ENCODE measurements at regions not wholly inside any gene's neighbourhood (a gene's known extent, or its start where the extent isn't known, plus 50 kb on each side); places are given as distances from the start of the nearest gene placed in this dataset.
"Not testable (repeated sequence)": the region's sequence is repeated elsewhere in the genome, so short reads cannot be mapped to it uniquely, and the experiment has no call there.

DNA sequence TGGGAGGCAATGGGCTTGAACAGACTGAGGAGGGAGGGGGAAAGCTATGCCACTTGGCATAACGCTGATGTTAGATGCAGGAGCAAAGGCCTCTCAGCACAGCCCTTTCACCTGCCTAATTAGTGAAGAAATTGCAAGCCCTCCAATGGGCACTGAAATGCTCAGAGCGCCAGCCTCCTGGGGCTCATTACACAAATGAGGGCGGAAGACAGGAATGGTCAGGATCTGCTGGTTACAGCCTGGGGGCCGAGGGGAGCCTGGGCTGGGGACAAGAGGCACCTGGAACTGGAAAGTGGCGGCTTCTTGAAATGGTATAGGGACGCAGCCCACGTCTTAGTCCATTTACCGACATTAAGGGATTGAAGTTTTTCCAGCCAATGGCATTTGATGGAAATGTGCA lies 50.2 kb upstream of the PLET1 start:
- in situ Hi-C loops (cut with HindIII; ENCODE audit: low sequenced_read_pairs) = no loop called here

DNA sequence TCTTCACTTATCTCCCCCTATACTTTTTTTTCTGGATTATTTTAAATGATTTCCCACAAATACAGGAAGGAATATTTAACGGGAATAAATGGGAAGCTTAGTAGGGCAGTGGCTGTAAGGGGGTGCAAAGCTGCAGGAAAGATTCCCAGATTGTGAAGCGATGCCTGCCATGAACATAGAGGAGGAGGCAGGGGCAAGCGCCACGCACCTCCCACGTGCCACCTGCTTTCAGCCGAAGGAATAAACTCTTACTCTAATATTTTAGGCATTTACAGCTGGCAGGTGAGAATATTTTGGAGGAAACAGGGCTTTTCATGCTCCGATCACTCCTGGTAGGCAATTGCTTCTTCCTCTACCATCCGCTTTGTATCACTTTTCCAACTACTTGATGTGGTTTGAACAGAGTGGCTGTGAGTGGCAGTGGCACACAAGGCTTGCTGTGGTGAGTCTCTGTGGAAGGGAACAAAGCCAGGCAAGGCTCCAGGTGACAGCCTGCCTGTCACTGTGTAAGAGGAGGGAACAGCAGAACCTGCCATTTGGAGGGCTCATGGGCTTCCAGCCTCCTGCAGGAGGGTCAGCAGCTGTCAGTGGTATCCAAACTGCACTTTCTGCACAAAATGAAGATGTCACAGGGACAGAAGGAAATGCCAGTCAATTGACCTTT lies 54.5 kb upstream of the PLET1 start:
- in situ Hi-C loops (cut with HindIII; ENCODE audit: low sequenced_read_pairs) = no loop called here

DNA sequence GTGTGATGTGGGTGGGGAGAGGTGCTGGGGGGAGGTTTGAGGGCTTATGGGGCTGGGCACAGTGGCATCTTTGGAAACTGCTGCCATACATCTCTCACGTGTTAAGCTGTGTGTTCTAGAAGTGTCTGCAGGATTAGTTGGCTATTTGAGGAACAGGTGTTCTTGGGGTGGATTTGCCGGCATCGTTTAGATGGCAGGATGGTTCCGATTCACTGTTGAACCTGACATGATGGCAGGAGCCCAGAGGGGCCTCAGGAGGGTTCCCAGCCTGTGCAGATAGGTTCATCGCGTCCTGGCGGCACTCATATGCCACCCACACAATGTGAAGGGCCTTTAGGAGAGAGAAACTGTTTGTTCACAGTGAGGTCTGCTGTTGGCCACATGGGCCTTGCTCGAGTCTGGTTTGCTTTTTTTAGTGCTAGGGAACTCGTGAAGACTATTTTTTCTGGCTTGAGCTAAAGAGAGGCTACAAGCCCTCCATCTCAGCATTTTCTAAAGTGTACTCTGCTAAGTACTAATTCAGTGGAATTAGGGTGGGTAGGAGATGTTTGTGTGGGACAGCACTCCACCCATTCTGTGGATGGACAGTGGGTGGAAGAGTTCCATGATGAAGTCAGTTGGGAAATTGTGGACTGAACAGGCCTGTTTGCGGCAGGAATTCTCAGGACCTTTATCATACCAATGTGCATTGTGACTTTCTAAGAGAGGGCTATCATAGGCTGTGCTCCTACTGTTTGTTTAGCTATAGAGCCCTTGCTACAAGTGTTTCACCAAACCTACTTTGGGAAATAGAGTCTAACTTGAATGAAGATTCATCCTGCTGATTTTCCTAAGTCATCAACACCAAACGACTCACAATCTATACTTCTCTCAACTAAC lies 55.4 kb upstream of the PLET1 start:
- in situ Hi-C loops (cut with HindIII; ENCODE audit: low sequenced_read_pairs) = no loop called here

DNA sequence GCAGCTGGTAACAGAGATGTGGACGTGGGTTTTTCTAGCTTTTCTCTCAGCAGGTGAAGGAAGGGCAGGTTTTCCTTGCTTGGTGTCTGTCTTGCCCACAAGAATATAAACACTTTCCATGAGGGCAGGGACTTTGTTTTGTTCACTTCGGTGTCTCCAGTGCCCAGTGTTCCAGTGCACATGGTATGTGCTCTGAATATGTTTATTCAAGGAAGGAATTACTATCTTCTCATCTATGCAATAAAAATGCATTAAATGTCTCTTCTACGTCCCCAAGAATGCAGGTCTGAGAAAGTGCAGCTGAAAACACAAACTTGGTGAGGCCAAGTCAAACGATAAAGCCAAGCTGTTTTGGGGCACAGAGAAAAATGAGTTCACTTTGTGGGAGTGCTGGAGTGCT lies 56.3 kb upstream of the PLET1 start:
- in situ Hi-C loops (cut with HindIII; ENCODE audit: low sequenced_read_pairs) = no loop called here

DNA sequence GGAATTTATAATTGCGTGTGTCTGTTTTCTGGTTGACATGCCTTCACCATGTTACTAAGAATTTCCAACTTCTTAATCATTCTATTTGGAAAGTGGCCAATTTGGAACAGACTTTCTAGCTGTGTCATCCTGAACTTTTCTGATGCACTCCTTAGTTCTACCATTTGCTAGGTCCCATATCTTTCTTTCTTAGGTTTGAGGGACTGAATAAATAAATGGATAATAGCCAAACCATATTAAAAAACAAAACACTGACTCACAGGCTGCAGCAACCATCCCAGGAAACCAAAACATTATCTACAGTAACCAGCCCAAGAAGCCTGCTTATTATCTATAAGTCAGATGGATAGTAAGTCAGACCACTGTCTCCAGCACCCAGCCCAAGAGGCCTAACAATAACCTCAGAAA lies 57.5 kb upstream of the PLET1 start:
- in situ Hi-C loops (cut with HindIII; ENCODE audit: low sequenced_read_pairs) = no loop called here

DNA sequence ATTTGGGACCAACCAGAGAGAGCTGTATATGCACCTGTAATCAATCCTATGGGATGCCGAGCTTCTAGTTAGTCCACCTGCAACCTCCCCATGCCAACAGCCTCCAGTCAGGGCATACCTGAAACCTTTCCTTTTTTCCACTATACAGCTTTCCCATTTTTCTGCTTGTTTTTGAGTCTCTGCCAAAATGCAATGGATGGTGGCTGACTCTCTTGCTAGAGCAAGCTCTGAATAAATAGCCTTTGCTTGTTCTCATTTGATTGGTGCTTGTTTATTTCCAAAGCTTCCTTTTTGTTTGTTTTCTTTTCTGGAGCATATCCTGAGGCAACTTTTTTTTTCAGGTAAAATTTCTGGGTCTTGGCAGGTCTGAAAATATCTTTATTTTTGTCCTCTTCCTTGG lies 58.0 kb upstream of the PLET1 start:
- in situ Hi-C loops (cut with HindIII; ENCODE audit: low sequenced_read_pairs) = no loop called here

DNA sequence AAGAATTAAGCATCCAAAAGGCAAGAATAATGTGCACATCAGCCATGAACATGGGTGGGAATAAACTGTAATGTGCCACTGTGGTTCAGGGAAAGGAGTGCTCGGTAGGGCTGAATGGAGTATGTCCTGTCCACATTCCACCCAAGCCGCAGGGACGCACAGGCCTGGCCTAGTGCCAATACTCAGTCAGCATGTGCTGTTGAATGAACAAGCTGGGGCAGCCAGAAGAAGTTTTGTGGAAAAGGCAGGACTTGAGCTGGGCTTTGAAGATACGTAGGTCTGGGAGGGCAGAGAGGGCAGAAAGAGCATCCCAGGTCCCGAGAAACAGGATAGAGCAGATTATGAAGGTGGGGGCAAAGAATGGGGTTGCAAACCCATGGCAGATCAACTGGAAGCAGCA lies 60.0 kb upstream of the PLET1 start:
- in situ Hi-C loops (cut with HindIII; ENCODE audit: low sequenced_read_pairs) = no loop called here

DNA sequence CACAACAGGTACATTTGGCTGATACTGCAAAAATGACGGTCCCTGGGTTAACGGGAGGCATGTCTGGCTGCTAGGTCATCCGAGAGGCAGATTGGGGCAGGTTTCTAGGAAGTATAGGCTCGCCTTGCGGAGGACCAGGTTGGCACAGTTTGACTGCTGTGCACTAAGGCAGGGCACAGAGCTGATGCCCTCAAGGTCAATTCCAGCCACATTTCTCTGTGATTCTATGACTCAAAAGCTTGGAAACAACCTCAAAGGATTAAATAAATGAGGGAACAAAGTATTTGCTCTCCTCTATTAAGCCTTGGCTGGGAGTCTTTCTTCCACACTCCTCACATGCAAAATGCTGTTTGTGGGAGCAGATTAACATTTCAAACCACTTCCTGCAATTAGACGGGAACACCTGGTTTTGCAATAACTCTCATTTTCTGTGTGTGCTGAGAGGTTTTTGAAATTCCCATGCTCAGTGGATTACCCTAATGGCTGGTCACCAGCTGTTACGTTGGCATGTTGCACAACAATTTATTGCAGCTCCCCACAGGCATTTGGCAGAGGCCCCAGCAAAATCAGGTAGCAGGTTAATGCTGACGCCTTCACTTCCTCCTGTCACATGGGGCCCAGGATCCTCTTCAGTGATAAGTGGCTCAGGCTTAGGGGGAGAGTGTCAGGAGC lies 61.0 kb upstream of the PLET1 start:
- in situ Hi-C loops (cut with HindIII; ENCODE audit: low sequenced_read_pairs) = no loop called here

DNA sequence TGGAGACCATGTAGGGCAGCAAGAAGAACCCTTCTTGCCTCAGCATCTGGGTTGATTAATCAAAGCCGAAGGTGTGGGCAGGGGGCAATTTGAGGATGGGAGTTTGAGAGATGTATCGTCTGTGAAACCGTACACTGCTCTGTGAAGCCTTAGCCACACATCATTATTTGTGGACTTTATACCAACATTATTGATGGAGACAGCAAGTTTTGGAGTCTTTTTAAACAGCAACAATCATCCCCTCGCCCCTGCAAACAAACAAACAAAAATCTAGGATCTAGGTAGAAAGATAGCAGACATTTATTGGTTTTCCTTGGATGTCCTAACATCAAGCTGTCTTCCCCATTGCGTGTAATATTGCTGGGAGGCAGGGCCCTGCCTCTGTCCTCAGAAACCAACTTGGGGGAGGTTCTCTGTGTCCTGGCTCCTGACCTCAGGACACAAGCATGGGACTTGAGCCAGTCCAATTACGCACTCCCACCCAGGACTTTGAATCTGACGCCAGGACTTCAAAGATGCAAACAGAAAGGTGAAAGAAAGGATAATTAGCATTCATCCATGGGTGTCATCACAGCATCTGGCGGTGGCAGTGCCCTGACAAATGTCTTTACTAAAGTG lies 61.6 kb upstream of the PLET1 start:
- in situ Hi-C loops (cut with HindIII; ENCODE audit: low sequenced_read_pairs) = no loop called here

DNA sequence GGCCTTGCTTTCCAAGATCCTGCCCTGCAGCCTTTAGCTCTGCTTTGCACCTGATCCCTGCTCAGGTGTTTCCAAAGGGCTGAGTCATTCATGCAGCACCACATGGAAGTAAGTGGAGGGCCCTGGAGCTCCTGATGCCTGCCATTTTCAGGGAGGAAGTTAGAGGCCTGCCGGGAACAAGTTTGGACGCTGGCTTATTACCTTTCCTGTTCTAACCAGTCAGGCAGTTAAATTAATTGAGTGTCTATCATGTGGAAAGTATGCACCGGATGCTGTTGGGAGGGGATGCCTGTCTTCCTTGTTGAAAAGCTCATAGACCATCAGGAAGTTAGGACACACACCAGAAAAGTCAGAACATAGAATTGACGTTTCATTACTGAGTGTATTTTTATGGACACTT lies 73.7 kb upstream of the PLET1 start:
- in situ Hi-C loops (cut with HindIII; ENCODE audit: low sequenced_read_pairs) = no loop called here

DNA sequence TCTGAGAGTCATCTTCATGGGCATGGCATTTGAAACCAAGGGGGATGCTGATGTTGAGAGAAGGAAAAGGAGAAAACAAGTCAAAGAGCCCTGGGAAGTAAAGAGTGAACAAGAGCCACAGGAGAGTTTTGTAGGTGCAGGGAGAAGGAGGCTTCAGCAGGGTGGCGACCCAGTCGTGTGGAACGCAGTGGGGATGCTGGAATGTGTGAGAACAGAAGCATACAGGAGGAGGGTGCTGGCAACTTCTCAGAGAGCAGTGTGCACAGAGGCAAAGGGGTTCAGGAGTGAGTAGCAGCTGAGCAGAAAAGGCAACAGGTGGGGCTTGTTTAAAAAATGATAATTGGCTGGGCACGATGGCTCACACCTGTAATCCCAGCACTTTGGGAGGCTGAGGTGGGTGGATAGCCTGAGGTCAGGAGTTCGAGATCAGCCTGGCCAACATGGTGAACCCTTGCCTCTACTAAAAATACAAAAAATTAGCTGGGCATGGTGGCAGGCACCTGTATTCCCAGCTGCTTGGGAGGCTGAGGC lies 75.8 kb upstream of the PLET1 start:
- in situ Hi-C loops (cut with HindIII; ENCODE audit: low sequenced_read_pairs) = no loop called here

DNA sequence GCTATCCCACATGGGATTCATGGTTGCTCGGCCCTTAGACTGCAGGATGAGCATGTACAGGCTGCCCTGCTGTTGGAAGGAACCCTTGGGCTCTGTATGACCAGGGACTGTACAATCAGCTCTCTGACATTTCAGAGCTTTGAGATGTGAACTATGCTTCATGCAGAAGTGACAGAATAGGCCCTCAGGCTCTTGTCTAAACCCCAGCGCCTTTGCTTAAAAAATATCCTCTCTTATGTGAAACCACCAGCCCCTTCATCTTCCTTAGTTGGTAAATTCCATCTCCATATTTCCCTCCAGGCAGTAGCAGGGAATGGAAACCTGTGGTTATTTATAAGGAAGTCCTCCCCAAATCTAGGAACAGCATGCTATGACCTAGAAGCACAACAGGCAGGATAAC lies 78.9 kb upstream of the PLET1 start:
- in situ Hi-C loops (cut with HindIII; ENCODE audit: low sequenced_read_pairs) = no loop called here

DNA sequence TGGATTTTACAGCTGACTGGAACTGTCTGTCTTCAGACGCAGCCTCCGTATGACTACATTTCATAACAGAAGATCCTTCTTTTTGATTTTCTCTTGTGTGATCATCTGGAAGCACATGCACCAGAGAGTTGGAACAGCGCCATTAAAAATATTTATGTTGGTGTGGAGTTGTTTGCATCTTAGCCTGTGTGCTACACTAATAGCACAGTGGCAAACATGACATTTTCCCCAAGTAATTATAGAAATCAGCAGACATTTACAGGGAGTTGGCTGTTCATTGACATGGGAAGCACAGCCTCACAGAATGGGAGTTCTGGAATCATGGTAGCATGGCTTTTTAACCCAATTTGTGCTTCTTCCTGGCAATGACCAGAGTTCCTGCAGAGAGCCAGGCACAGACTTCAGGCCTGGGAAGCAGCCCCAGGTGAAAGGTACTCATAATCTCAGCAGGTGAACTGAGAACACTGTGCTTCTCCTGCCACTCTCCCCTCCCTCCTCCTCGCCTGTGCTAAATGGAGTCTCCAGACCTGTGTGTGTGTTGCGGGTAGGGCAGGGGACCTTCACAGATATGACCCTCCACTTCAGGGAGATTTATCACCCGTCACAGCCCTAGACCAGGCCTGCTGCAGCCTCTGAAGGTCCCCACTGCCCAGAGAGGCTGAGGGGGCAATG lies 82.8 kb upstream of the PLET1 start:
- in situ Hi-C loops (cut with HindIII; ENCODE audit: low sequenced_read_pairs) = no loop called here

DNA sequence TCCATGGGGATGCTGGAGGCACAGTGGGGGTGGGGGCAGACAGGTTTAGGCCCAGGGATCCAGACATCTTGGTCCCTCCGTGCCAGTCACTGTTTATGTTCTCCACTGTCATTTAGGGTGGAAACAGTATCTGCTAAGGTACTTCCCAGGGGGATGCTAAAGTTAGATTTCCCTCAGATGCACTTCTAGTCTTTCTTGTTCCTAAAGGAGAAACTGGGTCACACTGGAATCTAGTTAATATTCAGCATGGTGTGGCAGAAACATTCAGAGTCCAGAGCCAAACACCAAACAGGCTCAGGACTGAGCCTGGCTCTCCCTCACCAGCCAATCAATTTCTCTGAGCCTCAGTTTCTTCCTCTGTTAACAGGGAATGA lies 83.4 kb upstream of the PLET1 start:
- in situ Hi-C loops (cut with HindIII; ENCODE audit: low sequenced_read_pairs) = no loop called here

DNA sequence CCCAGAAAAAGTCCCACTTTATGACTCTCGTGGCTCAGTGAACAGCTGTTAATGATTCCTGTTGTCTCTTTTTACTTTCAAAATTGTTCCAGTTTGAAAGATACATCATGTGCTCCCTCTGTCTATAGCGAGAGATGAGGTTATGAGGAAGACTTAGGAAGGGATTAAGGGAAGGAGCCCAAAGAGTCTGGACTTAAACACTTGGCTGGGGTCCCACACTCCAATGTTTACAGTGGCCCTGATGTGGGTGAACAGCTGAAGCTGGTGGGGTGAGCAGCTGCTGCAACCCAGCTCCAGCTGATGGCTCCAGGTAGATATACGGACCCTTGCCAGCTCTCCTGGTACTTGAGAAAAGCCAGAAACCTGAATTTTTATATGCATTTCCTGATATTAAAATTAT lies 84.5 kb upstream of the PLET1 start:
- in situ Hi-C loops (cut with HindIII; ENCODE audit: low sequenced_read_pairs) = no loop called here

DNA sequence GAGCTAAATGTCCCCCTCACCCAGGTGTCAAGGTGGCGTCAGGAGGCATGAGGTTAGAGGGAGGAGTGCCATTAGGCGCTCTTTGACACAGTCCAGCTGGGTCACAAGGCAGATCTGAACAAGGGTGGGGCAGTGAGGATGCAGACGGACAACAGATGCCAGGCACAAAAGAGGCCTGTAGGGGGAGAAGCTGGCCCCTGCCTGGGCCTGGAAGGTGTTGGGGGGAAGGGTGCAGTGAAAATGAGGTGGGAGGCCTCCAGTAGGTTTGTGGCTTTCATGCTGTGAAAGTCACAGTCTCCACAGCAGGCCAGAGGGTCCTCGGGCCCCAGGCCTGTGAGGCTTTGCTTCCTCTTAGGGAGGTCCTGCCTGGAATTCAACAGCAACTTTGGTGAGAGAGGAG lies 85.0 kb upstream of the PLET1 start:
- in situ Hi-C loops (cut with HindIII; ENCODE audit: low sequenced_read_pairs) = no loop called here

DNA sequence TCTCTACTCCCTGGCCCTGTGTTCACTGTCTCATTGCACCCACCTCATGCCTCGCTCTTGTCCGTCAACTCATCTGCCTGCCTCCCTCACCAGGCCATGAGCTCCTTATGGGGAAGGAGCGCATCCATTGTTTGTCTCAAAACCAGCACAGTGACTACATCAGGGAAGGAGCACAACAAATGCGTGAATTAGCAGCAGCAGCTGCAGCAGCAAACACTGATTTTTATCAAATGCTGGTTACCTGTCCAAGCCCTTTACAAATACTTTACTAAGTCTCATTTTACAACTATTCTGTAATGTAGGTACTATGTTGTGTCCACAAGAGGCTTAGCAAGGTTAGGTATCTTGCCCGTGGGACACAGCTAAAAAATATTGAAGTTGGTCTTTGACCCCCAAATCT lies 85.9 kb upstream of the PLET1 start:
- in situ Hi-C loops (cut with HindIII; ENCODE audit: low sequenced_read_pairs) = no loop called here

DNA sequence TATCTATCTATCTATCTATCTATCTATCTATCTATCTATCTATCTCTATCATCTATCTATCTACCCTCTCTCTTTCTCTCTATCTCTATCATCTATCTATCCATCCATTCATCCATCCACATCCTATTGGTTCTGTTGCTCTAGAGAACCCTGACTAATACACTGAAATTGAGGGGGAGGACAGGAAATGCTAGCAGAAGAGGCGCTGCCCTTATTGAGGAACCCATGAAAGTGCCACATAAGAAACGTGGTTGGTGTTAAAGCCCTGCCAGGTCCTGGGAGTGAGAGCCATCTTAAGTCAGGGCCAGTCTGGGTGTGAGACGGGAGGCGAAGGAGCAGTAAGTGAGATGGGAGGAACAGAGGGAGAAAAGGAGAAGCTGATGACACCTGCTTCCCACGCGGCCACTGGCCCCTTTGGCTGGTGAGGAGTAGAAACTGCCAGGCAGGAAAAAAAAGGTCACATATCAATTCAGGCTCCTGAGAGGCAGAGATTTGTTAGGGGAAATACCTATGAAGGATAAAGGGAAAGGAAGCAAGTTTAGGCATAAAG lies 87.9 kb upstream of the PLET1 start:
- in situ Hi-C loops (cut with HindIII; ENCODE audit: low sequenced_read_pairs) = no loop called here

DNA sequence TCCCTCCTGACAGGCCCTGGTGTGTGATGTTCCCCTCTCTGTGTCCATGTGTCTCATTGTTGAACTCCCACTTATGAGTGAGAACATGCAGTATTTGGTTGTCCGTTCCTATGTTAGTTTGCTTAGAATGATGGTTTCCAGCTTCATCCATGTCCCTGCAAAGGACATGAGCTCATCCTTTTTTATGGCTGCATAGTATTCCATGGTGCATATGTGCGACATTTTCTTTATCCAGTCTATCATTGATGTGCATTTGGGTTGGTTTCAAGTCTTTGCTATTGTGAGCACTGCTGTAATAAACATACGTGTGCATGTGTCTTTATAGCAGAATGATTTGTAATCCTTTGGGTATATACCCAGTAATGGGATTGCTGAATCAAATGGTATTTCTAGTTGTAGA lies 90.8 kb upstream of the PLET1 start:
- in situ Hi-C loops (cut with HindIII; ENCODE audit: low sequenced_read_pairs) = not testable (repeated sequence)

DNA sequence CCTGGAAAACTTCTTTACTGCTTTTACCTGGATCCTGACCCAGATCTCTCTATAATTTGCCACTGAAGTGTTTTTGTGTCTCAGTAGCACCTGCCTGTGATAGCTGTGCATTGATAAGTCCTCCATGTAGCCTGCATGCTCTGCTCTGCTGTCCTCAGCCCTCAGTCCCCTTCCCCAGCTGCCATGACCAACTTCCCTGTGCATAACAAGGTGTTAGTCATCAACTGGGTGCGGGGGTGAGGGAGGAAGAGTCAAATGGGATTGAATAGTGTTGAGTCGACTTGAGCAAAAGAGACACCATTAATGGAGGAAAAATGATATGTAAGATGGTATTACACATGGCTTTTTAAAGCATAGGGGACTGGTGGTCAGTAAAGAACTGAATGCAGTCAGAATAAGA lies 92.2 kb upstream of the PLET1 start:
- in situ Hi-C loops (cut with HindIII; ENCODE audit: low sequenced_read_pairs) = no loop called here

DNA sequence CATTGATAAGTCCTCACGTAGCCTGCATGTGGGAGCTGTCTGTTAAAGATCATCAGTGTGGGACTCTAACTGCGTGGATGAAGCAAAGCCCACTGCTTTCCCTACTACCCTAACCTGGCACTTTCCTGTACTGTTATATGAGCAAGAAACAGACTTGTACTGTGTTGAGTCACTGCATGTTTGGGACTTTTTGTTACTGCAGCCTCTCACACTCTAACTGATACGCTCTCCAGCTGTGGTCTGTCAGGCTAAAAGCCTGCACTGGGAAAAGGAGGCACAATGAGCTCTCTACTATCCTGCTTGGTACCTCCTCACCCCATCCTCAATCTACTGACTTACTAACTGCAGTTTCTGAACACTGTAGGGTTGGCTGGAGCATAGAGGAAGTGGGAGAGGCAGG lies 93.7 kb upstream of the PLET1 start:
- in situ Hi-C loops (cut with HindIII; ENCODE audit: low sequenced_read_pairs) = no loop called here

All from DLD1 (cell line).